GM10248 (cell line): ENCODE measurements at regions not wholly inside any gene's neighbourhood (a gene's known extent, or its start where the extent isn't known, plus 50 kb on each side); places are given as distances from the start of the nearest gene placed in this dataset.

Source experiments
- CTCF ChIA-PET: fragments of 300-600 bp; sonication (Branson Sonifier 250); formaldehyde crosslinking; extraction: SDS; loops from one replicate; lab custom pipeline; 2021; ENCODE audit warnings: antibody characterized with exemption; lab: Yijun Ruan, JAX
- POLR2A ChIA-PET: fragments of 350-650 bp; sonication (Branson Sonifier 250); formaldehyde crosslinking; extraction: SDS; loops from one replicate; lab custom pipeline; 2020; ENCODE audit warnings: antibody characterized with exemption; lab: Yijun Ruan, JAX
- DNase-seq: peaks from one replicate; pipeline ENCODE4 v3.0.0; 2012; ENCODE audit errors: extremely low spot score
- CTCF ChIP-seq: IDR thresholded peaks from 2 replicates; pipeline ENCODE4 v1.5.1; 2012; ENCODE audit warnings: mild to moderate bottlenecking, low read depth; ENCODE audit errors: extremely low read depth, missing control alignments, control extremely low read depth

- no peak for TF ChIP-seq CTCF
- ChIA-PET POLR2A (no interaction called here), CTCF (no interaction called here)
- DNase-seq, result no peak
Measured at GRCh38 chr4:149234798-149235197, 580.8 kb downstream of the IQCM start.

GRCh38 chr4:149223659-149224058 is 592.0 kb downstream of the IQCM start:
- TF ChIP-seq CTCF, result no peak
- CTCF ChIA-PET, result no interaction called here
- POLR2A ChIA-PET, result no interaction called here
- DNase-seq, result no peak

GRCh38 chr4:149218672-149219071 is 597.0 kb downstream of the IQCM start:
- POLR2A ChIA-PET, result no interaction called here
- CTCF ChIA-PET, result interaction anchor here (1.6 to 1.7 kb wide), 2 partner anchors 12 to 18 kb away, joined by 3 to 5 read pairs; no protein-coding TSS in a partner anchor
- TF ChIP-seq CTCF, result no peak
- no peak for DNase-seq

GRCh38 chr4:149214301-149214700 is 601.3 kb downstream of the IQCM start:
- no peak for TF ChIP-seq CTCF
- DNase-seq, result no peak
- POLR2A ChIA-PET, result no interaction called here
- CTCF ChIA-PET, result interaction anchor here (1.9 kb wide), 1 partner anchor 14 kb away, joined by 5 read pairs; no protein-coding TSS in a partner anchor

DNA sequence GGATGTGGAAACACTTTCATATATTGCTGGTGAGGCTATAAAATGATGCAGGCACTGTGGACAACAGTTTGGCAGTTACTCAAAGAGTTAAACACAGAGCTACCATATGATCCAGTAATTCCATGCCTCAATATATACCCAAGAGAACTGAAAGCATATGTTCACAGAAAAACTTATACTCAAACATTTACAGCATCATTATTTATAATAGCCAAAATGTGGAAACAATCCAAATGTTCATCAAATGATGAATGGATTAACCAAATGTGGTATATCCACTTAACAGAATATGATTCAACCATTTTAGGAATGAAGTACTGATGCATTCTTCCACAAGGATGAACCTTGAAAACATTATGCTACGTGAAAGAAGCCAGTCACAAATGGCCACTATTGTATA is 603.8 kb downstream of the IQCM start:
- POLR2A ChIA-PET, result no interaction called here
- no peak for DNase-seq
- CTCF ChIA-PET, result no interaction called here
- TF ChIP-seq CTCF, result no peak

DNA sequence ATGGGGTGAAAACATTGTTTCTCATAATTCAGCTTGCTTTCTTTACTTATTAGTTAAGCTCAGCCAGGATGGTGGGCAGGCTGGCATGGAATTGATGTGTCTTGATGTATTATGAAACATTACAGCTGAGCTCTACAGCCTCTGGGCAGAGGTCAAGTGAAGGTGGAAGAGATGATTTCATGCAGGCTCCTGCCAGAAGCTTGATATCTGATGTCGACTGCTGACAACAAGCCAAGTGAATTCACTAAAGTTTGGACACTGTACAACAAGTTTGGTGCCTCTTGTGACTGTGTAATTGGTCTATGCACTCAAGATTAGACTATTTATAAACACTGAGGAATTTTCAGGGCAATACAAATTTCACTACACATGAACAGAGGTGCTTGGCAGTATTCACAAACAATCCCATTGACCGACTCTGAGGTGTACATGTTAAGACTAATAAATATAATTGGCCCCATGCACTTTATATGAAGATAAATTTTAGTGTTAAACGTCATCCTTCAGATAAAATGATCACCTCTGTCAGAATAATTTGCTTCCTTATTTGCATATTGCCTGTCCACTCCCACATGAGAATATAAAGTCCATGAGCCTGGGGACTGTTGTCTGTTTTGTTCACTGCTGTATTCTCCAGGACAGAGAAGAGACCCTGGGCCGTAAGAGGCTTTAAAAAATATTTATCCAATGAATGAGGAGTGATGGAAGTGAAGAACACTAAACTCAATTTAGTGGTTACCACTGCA is 612.2 kb downstream of the IQCM start:
- CTCF ChIA-PET, result no interaction called here

More for the DNA sequence above, 612.2 kb downstream of the IQCM start:
- POLR2A ChIA-PET, result no interaction called here
- no peak for TF ChIP-seq CTCF
- DNase-seq, result no peak
